ENCODE measurements at regions not wholly inside any gene's neighbourhood (a gene's known extent, or its start where the extent isn't known, plus 50 kb on each side); places are given as distances from the start of the nearest gene placed in this dataset.

GRCh38 chr15:95503640-95504225 is 826.8 kb upstream of the NR2F2 start:
- DNase-seq, result no peak

- DNase-seq, result no peak
Observed at GRCh38 chr15:95511671-95512070, 818.8 kb upstream of the NR2F2 start.

GRCh38 chr15:95512906-95513305 is 817.6 kb upstream of the NR2F2 start:
- no peak for DNase-seq

- no peak for DNase-seq
Observed at GRCh38 chr15:95519887-95520286, 810.6 kb upstream of the NR2F2 start.

GRCh38 chr15:95520511-95520910 is 810.0 kb upstream of the NR2F2 start:
- DNase-seq, result no peak

GRCh38 chr15:95520922-95521321 is 809.6 kb upstream of the NR2F2 start:
- DNase-seq, result no peak

GRCh38 chr15:95522533-95522932 is 808.0 kb upstream of the NR2F2 start:
- DNase-seq, result no peak

GRCh38 chr15:95528920-95529319 is 801.6 kb upstream of the NR2F2 start:
- DNase-seq, result no peak

GRCh38 chr15:95536638-95537037 is 793.9 kb upstream of the NR2F2 start:
- no peak for DNase-seq

- no peak for DNase-seq
Observed at GRCh38 chr15:95538693-95539092, 791.8 kb upstream of the NR2F2 start.

GRCh38 chr15:95541301-95541700 is 789.2 kb upstream of the NR2F2 start:
- DNase-seq, result peak; percentile 17

GRCh38 chr15:95549168-95549738 is 781.2 kb upstream of the NR2F2 start:
- DNase-seq, result no peak

GRCh38 chr15:95550702-95551101 is 779.8 kb upstream of the NR2F2 start:
- DNase-seq, result no peak

- no peak for DNase-seq
Observed at GRCh38 chr15:95556225-95556624, 774.3 kb upstream of the NR2F2 start.

GRCh38 chr15:95556866-95557225 is 773.7 kb upstream of the NR2F2 start:
- DNase-seq, result no peak

- peak; percentile 5 for DNase-seq
Observed at GRCh38 chr15:95557226-95558046, 773.1 kb upstream of the NR2F2 start.

- peak; percentile 9 for DNase-seq
Observed at GRCh38 chr15:95558131-95558530, 772.4 kb upstream of the NR2F2 start.

- no peak for DNase-seq
Observed at GRCh38 chr15:95558916-95559315, 771.6 kb upstream of the NR2F2 start.

GRCh38 chr15:95559875-95560394 is 770.6 kb upstream of the NR2F2 start:
- no peak for DNase-seq

- no peak for DNase-seq
Observed at GRCh38 chr15:95561463-95561862, 769.0 kb upstream of the NR2F2 start.

GRCh38 chr15:95563634-95564033 is 766.9 kb upstream of the NR2F2 start:
- DNase-seq, result no peak

- peak; percentile 25 for DNase-seq
Observed at GRCh38 chr15:95565016-95565600, 765.4 kb upstream of the NR2F2 start.

- peak; percentile 42 for DNase-seq
Observed at GRCh38 chr15:95565690-95566089, 764.8 kb upstream of the NR2F2 start.

Data from tongue (tissue), 1 donor.